Heart left ventricle (tissue), 13 donors: ENCODE measurements at regions not wholly inside any gene's neighbourhood (a gene's known extent, or its start where the extent isn't known, plus 50 kb on each side); places are given as distances from the start of the nearest gene placed in this dataset.

ENCODE experiments used
- POLR2A ChIP-seq, 2 donors: fragments of 450-650 bp; IDR thresholded peaks; one replicate each; pipeline ENCODE4 v1.6.1; 2017; ENCODE audit warnings: antibody characterized with exemption in 2 of 2, mild to moderate bottlenecking in 2 of 2, moderate library complexity in 2 of 2
- TF ChIP-seq, protein P1 (sequence below), 12 donors: fragments of 200-600 bp; sonication (generic) in 4 of 12; IDR thresholded peaks; one replicate each; pipeline versions ENCODE4 v1.5.0 to v1.8.0; 2018 to 2022; ENCODE audit warnings: antibody characterized with exemption in 12 of 12, mild to moderate bottlenecking in 5 of 12
- donor health status: ischemic (EF 13 %, LVEDD 7.1; RV severe dilation, severe dysfunction).
- donor health status: DM: no; HTN: yes; CAD: no.
- donor health status: DM: no; HTN: no; CAD: no.
- donor health status: ischemic (EF 25% LVEDD 6.9; RV normal size, moderate dysfunction).
- donor health status: ischemic (EF 25% LVEDD 5.7; RV mildly dilated, moderate dysfunction).
- donor health status: ischemic (EF 35%, LVEDD 5.7; RV mildly dilated, moderate dysfunction).
- donor health status: nonischemic (EF 11% LVEDD 7.7; RV severe dilation, severe dysfunction).
- donor health status: DM: yes; HTN: yes; CAD: no.
- donor health status: PGD.
- donor health status: ischemic (EF 29% LVEDD 5.4; RV normal size, mild dysfunction).
- donor health status: nonischemic (EF 23%, LVEDD 6.1; RV moderate dilation, normal function).

DNA sequence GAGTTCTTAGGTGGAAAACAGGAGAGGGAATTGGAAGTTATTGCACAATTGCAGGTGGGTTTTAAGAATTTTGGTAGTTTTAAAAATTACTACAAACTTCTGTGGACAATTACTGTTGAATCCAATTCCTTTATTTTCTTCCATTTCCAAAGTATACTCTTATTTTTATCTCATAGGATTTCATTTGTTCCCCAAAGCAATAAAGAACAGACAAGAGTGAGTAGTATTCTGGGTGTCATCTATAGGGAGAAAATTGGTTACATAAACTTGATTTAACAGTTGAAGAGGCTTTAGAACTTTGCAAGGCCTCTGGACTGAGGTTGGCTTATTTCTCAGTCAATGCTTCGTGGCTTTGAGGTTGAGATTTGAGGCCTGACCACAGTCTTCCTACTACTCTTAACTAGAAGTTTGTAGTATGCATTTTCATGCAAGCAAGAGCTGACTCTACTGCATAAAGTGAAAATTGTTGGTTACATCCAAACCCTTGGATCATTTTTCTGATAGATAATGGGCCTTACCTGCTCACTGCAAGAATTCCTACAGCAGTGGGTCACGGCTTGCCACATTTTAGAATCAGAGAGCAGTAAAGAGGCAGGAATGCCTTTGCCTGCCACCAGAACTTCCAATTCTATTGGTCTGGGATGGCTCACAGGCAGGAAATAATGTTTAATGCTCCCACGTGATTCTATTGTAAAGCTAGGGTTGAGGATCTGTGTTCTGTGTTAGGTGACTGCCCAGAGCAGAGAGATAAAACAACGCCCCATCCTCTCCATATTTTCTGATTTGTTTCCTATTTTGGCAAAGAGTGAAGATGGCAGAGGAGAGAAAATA lies 270.5 kb downstream of the TTC6 start:
- no peak for TF ChIP-seq POLR2A (IDR thresholded peaks at IDR 0.05)
- TF ChIP-seq, protein P1, sequence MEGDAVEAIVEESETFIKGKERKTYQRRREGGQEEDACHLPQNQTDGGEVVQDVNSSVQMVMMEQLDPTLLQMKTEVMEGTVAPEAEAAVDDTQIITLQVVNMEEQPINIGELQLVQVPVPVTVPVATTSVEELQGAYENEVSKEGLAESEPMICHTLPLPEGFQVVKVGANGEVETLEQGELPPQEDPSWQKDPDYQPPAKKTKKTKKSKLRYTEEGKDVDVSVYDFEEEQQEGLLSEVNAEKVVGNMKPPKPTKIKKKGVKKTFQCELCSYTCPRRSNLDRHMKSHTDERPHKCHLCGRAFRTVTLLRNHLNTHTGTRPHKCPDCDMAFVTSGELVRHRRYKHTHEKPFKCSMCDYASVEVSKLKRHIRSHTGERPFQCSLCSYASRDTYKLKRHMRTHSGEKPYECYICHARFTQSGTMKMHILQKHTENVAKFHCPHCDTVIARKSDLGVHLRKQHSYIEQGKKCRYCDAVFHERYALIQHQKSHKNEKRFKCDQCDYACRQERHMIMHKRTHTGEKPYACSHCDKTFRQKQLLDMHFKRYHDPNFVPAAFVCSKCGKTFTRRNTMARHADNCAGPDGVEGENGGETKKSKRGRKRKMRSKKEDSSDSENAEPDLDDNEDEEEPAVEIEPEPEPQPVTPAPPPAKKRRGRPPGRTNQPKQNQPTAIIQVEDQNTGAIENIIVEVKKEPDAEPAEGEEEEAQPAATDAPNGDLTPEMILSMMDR (IDR thresholded peaks at IDR 0.05) = no peak
